ELF-1 (cell line): ENCODE measurements at regions not wholly inside any gene's neighbourhood (a gene's known extent, or its start where the extent isn't known, plus 50 kb on each side); places are given as distances from the start of the nearest gene placed in this dataset.

Experiments used
- DNase-seq: peaks from one replicate; pipeline ENCODE4 v3.0.0-alpha.2; 2016; ENCODE audit warnings: low read depth, low spot score

DNA sequence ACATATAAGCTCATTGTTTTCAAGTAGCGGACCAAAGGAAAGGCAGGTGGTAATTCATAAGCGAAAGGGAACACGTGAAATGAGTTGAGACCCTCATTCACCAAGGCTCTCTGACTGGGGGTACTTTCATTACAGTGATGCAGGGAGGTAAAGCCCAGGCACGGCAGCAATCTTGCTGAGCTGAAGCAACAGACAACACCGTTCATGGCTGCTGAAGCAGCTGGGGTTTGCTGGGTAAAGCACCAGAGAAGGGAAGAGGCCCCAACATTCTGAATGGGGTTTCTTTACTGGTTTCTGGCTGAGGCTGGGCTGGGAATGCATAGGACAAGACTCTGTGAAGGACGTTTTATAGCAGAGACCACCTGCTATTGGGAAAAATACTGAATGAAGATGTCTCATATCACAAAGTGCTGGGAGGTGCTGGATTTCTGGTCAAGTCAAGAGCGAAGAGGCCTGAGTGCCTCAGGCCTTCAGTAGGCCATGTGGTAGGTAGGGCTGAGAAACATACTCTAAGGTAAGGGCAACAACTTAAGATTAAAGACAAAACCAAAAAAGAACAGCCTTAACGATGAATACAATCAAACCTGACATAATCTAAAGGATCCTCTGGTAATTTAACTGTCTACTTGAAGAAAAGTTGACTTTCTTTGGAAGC, 324.7 kb upstream of the PIK3C3 start:
- DNase-seq = peak; percentile 28

DNA sequence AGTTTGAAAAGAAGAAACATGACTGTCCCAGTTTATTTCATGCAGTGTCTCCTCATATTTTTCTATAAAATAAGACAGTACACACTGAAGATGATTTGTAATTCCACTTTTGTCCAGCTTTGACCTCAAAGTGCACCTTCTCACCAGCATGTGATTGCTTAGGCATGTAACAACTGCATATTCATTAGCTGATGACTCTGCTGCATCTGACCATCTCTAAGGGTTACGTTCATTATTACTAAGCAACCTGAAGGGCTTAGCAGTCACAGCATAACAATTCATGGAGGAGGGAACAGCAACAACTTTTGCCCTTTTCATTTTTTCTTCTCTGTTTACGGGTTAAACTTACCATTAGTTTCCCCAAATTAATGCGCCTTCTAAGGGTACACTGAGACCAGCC, 330.6 kb upstream of the PIK3C3 start:
- DNase-seq = no peak

GRCh38 chr18:41621177-41621576, 333.9 kb upstream of the PIK3C3 start:
- DNase-seq = no peak

DNA sequence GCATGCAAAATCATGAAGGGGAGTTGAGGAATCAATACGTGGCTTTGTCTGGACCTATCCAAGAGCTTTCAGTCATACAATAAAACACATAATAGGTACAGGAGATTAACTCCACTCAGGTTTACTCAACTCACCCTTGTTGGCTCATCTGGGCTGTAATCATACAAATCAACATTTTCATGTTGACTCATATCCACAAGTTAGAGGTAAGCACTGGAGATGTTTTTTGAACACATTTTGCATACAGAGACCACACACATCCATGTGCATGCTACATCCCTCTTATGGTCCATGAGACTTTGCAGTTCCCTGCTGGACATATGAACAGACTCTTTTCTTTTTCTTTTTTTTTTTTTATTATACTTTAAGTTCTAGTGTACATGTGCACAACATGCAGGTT, 336.9 kb upstream of the PIK3C3 start:
- no peak for DNase-seq

GRCh38 chr18:41617647-41618046, 337.4 kb upstream of the PIK3C3 start:
- no peak for DNase-seq

DNA sequence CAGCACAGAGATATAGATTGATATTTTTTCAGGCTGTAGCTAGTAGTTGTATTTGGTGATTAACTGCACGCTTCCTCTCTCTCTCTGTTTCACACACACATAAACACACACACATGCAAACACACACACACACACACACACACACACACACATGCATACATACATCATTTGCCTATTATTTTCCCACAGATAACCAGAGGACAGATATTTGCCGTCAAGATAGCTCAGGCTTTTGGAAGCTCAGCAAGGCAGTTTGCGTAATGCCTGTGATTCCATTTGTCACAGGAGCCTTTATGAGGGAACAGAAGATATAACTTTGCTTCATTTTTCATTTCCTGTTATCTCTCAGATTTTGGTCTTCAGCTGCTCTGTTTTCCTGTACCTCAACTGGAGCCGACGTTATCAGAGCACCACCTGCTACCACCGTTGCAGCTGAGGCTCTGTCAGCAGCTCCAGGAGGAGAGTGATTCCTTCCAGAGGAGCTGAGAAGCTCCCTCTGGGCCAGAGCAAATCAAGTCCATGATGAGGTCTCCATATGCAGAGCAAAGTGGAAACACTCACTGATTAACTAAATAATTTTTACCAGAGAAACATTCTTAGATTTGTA, 341.9 kb upstream of the PIK3C3 start:
- DNase-seq = no peak

DNA sequence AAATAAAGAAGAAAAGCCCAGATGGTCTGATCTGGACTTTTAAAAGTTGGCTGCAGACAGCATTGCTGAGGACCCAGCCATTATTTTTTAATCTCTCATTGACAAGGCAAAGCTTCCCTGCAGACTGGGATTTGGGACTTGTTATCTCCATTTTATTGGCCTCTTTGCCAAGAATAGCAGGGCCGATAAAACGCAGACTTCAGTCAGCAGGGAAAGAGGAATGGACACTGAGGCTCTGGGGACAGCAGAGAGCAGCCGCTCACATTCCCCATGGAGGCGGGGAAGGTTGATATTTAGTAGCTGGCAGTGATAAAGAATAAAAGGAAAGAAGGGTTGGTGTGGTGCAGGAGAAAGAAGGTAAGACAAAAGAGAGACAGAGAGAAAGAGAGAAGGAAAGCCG, 350.1 kb upstream of the PIK3C3 start:
- peak; percentile 11 for DNase-seq

GRCh38 chr18:41602034-41602433, 353.0 kb upstream of the PIK3C3 start:
- no peak for DNase-seq

DNA sequence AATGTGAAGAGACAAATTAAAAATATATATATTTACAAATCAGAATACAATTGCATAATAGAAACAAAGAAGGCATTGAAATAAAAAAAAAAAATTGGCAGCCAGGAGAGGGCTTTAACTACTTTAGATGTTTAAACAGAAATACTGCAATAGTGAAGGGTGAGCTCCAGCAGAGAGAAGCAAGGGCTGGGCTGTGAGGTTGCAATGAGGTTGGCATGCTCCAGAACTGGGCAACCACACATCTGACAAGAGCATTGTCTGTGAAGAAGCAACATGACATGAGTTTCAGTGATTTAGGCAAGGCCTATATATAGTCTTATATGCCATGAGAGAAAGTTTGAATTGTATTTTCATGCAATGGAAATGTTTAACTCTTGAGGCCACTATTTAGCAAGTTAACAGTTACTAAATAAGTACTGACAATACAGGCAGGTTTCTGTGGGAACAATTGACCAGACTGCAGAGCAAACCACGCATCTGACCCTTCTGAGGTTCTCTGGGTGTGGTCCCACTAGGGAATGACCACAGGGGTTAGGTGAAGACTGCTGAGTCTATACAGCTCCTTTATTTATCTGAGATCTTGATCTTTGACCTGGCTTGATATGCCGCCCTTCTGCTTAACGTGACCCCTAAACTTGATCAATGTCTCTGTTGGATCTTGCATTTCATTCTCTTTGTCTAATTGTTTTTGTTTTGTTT, 354.2 kb upstream of the PIK3C3 start:
- DNase-seq = no peak

DNA sequence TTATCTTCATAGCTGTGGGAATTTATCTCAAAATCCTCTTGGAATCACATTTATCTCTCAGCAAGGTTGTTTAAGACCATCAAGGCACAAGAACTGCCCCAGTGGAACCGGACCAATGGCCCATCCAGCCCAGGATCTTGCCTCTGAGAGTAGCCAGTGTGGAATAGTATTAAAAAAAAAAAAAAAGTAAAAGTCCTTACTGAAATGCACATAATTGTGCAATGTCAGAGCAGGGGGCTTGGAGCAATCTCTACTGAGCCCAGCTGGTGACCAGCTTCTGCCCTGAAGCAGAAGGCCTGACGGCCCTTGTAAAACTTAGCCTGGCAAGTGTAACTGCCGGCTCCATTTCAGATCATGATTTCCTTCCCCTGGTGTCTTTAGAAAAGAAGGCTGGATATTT, 355.6 kb upstream of the PIK3C3 start:
- no peak for DNase-seq

- DNase-seq = no peak
Measured at GRCh38 chr18:41594582-41594981, 360.5 kb upstream of the PIK3C3 start.

DNA sequence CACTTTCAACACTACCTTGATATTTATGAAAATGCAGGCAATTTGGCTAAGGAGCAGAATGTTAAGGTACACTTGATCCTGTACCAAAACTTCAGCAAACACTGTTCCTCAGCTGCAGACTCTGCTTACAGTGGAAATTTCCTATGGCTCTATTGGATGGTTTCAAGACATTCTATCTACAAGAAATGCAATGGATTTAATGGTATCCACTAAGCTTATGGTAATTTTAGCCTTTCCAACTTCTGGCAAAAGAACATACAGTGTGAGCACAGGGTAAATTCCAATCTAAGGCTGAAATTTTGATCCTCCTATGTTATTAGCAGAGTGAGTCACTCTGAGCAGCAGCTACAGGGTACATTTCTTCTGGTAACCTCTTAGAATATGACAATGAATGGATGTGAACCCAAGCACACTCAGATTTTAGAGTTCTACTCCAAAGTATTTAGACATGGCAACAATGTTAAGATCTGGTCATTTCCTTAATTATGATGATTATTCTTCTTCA, 361.8 kb upstream of the PIK3C3 start:
- no peak for DNase-seq

GRCh38 chr18:41587976-41588375, 367.1 kb upstream of the PIK3C3 start:
- DNase-seq = no peak

DNA sequence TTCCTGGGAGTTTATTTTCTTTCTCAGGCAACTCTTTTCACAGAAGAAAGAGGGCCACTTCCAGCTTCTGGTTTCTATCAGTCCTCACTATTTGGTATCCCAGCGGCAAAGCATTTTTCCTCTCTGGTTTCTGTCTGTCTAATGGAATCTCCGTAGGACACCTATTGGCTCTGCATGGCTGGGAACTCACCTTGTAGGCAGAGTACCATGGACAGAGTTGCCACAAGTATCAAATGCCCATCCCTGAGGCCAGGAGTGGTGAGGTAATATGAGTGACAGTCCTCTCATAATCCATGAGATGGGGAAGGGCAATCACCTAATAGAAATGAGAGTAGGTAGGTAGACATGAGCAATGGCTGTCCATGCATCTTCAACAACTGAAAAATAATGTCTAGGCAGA, 369.5 kb upstream of the PIK3C3 start:
- DNase-seq = no peak

- no peak for DNase-seq
Measured at GRCh38 chr18:41579185-41579584, 375.8 kb upstream of the PIK3C3 start.

GRCh38 chr18:41577529-41577928, 377.5 kb upstream of the PIK3C3 start:
- DNase-seq = no peak

- no peak for DNase-seq
Measured at GRCh38 chr18:41576643-41577042, 378.4 kb upstream of the PIK3C3 start.

DNA sequence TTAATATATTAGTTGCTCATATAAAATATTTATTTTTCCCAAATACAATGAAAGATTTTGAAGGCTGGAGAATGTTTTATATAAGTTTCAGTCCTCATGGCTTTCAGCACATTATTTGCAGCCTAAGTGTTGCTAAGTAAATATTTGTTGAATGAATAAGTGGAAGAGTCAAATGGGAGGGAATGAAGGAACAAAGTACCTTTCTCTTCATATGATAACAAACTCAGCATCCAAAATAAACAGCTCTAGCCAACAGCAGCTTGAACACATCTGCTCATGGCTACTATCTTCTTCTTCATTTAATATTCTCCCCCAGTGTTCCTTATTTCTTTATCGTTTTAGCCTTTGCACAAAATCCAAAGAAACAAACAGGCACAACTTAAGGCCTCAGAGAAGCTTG, 385.2 kb upstream of the PIK3C3 start:
- DNase-seq = no peak

- DNase-seq = no peak
Measured at GRCh38 chr18:41561961-41562360, 393.1 kb upstream of the PIK3C3 start.

GRCh38 chr18:41558715-41559114, 396.3 kb upstream of the PIK3C3 start:
- DNase-seq = no peak

- DNase-seq = no peak
Measured at GRCh38 chr18:41553716-41554115, 401.3 kb upstream of the PIK3C3 start.

- DNase-seq = no peak
Measured at GRCh38 chr18:41548521-41549260, 406.3 kb upstream of the PIK3C3 start.
